HG03095 (cell line): ENCODE measurements at regions not wholly inside any gene's neighbourhood (a gene's known extent, or its start where the extent isn't known, plus 50 kb on each side); places are given as distances from the start of the nearest gene placed in this dataset.
"Not testable (repeated sequence)": the region's sequence is repeated elsewhere in the genome, so short reads cannot be mapped to it uniquely, and the experiment has no call there.

Experiments
- ATAC-seq: cut with Tn5 transposase; IDR thresholded peaks from one replicate; pipeline ENCODE4 v1.9.1; 2021; ENCODE audit warnings: moderate library complexity; ENCODE audit not compliant: unreplicated experiment

DNA sequence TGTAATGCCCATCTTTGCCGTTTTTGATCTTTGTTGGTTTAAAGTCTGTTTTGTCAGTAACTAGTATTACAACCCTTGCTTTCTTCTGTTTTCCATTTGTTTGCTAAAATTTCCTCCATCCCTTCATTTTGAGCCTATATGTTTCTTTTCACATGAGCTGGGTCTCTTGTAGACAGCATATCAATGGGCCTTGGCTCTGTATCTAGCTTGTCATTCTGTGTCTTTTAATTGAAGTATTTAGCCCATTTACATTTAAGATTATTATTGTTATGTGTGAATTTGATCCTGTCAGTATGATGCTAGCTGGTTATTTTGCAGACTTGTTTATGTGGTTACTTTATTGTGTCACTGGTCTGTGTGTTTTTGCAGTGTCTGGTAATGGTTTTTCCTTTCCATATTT is 913.2 kb downstream of the TRHDE start:
- no peak for ATAC-seq

DNA sequence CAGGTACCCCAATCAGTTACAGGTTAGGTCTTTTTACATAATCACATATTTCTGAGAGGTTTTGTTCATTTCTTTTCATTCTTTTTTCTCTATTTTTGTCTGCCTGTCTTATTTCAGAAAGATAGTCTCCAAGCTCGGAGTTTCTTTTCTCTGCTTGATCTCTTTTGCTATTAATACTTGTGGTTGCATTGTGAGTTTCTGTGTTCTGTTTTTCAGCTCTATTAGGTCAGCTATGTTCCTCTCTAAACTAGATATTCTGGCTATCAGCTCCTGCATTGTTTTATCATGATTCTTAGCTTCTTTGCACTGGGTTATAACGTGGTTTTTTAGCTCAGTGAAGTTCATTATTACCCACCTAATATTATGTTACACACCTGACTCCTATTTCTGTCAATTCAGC is 914.1 kb downstream of the TRHDE start:
- no peak for ATAC-seq

DNA sequence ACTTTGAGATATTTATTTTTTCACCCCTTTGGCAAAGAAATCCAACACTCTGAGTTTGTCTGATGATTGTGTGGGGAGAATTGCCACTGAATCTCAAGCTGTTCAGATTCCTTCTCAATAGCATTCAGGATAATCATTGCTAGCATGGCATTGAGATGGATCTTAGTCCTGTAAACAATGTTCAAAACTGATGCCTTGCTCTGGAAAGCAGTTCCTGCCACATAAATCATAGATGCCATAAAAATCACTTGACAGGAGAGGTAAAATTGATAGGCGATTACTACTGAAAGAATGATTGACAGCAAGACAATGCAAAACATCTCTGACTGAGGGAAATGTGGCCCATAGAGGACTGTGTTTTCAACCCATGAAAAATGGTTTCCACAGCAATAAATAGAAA is 915.6 kb downstream of the TRHDE start:
- no peak for ATAC-seq

DNA sequence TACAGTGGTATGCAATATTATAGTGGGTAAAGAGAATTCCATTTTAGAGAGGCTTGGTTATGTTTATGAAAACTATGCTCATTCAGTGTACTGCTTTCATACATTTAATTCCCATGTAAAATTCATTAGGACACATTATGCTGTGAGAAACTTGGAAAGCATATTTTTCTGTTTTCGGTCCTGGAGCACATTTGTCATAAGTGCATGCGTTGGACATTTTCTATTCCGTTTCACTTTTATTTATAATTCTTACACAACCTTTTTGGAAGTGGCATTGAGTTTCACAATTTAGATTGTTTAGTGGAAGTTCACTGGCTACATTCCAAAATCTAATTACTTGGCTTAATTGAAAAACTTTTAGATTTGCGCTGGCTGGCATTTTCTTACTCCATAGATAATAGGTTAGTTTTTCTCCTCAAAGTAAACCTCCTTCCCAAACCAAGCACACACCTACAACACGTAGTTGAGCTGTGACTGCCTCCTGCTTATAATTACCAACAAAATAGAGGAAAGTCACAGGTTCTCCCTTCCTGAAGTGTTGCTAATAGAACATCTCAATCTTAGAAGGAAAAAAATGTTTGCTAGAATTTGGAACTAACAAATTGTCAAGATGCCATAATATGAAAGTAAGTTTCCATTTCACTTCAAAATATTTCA is 938.5 kb downstream of the TRHDE start:
- ATAC-seq, result no peak

DNA sequence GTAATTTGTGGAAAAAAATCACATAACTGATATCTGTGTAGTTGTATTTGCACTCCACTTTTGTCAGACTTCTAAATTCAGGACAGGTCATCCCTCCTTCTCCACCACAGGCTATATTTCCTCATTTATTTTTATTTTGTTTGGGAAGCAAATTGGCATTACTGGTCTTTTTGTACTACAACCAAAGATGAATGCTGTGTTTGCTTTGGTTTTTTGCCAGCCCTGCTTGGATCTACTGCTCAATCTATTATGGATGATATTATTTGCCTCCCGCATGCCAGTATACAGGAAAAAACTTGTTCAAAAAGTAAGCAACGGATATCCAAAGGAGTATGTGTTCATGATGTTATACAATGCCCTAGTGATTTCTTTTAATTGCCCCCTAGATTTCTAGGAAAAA is 948.8 kb downstream of the TRHDE start:
- no peak for ATAC-seq

DNA sequence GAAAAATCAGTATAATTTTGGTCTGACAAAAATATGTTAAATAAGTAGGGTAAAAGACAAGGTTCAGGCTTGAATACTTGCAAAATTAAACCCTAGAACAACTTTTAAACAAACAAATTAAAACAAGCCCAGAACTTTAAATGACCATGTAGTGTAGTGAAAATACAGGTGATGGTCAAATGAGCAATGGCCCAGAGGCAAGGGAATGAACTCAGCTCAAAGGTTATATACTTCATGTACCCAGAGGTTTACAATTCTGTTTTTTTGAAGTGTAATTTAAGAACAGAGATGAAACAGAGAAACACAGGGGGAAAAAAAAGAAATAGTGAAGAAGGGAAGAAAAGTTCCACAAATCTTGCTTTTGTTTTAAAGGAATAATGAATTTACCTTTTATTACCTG is 949.2 kb downstream of the TRHDE start:
- ATAC-seq, result no peak

DNA sequence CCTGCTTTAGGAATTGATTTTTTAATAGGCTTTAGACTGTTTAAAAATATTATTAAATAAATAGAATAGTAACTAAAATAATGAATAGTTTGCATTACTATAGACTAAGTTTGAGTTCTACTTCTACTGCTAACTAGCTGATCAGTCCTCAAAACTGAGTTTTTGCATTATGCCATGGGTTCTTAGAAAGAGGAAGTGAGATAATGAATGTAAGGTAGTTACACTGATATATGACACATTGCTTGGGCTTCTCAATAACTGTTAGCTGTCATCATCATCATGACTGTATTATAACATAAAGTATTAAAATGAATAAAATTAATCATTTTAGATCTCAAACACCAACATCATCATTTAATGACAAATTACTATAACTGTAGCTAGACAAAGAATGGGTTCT is 949.7 kb downstream of the TRHDE start:
- ATAC-seq, result no peak

DNA sequence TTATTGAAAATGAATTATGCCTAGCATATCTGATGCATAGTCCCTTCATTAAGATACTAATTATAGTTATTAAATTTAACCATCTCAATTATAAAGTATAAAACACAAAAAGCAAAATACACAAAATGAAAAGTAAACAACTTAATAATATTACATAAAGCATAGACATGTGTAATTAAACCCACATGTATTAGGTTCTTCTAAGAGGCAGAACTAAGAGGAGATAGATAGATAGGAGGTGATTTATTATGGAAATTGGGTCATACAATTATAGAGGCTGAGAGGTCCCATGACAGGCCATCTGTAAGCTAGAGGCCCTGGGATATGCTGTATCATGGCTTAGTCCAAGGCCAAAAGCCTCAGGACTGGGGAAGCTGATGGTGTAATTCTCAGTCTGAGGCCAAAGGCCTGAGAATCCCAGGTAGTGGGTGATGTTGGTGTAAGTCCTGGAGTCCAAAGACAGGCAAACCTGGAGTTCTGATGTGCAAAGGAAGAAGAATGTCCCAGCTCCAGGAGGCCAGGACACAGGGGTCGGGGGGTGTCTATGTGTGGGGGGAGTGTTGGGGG is 953.3 kb downstream of the TRHDE start:
- no peak for ATAC-seq

DNA sequence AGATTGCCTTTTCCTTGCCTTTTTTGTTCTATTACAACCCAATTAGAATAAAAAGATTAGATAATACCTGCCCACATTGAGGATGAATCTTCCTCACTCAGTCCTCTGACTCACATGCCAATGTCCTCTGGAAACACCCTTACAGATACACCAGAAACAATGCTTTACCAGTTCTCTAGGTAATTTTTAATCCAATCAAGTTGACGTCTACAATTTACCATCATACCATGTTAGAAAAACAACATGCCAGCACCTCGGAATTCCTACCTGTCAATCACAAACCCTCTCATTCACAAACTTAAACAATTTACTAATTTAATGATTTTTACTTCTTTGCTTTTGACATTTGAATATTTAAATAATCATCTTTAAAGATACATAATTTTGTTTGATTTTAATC is 953.8 kb downstream of the TRHDE start:
- no peak for ATAC-seq

DNA sequence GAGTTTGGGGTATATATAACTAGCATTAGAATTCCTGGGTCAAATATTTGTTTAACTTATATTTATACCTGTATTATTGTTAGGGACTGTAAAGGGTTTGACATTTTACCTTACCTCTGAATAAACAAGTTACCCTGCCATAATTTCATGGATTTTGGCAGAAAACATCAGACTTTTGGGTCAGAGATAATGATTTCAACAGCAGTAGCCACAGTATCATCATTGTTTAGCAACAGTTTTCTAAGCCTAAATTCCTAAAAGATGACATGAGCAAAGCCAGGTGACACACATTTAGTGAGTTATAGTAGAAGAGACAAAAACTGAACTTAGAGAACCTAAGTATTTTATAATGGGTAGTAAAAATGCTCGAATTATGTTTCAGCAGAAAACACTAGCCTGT is 954.4 kb downstream of the TRHDE start:
- no peak for ATAC-seq

DNA sequence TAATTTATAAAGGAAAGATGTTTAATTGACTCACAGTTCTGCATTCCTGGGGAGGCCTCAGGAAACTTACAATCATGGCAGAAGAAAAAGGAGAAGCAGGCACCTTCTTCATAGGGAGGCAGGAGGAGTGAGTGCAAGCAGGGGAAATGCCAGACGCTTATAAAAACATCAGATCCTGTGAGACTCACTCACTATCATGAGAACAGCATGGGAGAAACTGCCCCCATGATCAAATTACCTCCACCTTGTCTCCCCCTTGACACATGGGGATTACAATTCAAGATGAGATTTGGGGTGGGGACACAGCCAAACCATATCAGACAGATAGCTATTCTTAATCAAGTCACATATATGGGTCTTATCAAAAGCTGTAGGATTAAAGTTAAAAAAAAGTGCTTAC is 956.7 kb downstream of the TRHDE start:
- ATAC-seq, result not testable (repeated sequence)

DNA sequence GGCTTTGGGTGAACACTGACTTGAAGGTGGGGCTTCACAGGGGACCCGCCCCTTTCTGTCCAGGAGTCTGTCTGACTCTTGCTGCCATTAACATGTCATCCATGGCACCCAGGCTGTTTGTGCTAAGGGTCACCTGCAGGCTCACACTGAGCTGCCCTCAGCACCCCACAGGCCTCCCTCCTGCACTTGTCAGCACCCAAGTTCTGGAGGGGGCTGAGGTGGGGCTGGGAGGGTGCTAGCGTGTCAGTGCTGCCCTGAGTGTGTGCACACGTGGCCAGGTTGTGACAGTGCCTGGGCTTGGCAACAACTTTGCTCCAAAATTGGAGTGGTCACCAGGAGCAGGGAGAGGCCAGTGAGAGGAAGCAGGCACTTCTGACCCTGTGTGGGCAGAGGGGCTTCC is 963.2 kb downstream of the TRHDE start:
- ATAC-seq, result no peak

DNA sequence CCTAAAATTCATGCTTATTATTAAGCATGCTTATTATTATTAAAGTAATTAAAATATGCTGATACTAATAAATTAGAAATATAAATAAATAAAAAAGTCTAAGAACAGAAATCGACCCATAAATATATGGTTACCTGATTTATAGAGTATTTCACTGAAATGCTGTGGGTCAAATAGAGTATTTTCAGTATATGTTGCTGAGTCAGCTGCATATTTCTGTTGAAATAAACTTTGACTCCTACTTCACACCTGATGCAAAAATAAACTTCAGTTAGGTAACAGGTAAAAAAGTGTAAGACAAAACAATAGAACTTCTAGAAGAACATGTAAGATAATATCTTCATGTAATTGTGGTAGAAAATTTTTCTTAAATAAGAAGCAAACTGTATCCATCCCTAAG is 967.9 kb downstream of the TRHDE start:
- ATAC-seq, result no peak

DNA sequence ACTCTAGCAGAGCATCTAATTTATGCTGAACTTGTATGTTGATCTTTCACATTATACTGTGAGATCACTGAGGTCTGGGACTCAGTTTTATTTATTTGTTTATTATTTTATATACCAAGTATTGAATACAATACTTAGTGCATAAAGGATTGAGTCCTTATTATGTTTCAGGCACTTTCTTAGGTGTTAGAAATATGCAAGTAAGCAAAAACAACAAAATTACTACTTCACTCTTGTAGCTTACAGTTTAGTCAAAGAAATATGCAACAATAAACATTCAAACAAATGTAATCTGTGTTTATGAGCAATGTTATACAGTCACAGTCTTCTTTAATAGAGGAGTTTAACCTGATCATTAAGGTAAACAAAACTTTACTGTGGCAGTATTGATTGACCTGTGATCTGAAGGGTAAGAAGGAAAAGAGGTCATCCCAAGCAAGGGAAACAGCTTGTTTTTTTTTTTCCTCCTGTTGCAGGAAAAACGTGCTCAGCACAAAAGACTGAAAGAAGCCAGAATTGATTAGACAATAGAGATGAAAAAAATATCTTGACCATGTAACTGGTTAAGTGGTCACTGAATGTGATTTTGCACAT is 990.7 kb downstream of the TRHDE start:
- no peak for ATAC-seq

DNA sequence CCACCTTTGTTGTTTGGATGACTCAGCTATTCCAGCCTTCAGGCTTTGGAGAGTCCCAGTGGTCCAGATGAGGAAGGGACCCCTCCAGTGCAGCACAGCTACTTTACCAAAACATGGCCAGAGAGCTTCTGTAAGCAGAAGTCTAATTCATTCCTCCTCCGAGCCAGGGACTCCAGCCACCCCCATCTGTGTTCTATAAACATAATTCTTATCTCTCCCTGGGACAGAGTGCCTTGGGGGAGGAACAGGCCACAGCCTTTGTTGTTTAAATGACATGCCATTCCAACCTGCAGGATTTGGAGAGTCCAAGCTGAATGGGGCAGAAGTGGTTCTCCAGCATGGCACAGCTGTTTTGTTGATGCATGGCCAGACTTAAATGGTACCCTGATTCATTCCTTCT is 994.0 kb downstream of the TRHDE start:
- no peak for ATAC-seq

DNA sequence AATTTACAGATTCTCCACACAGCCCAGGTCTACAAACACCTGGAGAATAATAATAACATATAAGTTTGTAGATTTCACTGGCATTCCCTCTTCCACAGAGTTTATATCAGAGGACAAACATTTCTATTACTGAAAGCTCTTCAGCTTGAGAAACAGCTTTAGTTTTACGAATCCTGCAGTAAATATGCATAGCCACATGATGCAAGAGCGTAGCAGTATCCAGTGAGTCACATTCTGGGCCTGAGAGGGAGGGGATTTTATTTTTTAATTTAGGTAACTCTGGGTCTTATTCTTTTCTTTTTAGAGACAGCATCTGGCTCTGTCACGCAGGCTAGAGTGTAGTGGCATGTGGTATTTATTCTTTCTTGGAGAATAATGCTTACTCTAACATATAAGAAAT is 1002.8 kb downstream of the TRHDE start:
- ATAC-seq, result no peak

DNA sequence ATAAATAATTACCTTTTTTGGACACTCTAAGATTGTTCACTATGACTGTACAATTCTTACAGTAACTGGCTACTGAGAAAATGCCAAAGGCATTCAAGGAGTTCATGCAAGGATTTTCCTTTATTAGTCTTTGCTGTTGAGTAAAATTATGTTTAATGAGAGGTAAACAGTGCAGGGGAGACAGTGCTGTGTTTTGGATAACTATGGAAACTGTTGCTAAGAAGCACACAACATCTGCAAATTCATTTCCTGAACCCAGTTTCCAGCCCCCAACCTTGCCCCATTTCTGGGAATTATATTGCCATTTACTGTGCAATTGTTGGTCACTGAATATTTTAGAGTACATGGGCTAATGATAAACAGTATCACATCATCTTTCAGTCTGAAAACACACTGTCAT is 1005.8 kb downstream of the TRHDE start:
- no peak for ATAC-seq

DNA sequence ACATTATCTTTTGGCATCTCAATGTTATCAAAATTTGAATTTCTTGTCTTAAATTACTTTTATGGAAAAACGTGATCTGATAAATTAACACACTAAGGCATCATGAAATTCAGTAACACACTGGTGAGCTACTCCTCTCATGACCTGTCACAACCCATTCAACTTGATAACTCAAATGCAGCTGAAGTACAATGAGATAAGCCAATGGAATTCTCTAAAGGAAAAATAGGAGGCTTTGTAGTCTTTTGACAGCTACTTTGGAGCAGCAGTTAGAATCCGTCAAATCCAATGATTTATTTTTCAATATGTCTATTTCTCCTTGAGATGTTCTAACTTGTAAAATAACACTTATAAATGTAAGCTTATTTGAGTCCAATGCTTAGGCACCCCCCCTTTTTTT is 1029.4 kb downstream of the TRHDE start:
- no peak for ATAC-seq

DNA sequence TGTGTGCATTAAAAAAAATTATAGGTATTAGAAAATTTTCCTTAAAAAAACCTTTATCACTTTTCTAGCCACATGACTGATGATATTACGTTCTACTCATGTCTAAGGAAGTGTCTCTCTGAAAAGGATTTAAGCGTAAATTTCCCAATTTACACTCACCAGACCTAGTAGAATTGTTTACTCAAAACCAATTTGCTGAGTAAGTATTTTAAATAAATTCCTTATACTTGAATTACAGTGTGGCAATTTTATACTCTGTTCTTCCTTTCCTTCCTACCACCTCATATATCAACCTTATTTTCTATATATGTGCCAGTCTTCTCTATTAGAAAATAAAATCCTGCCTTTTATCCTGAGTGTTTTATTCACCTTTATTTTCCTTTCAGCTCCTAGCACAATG is 1035.1 kb downstream of the TRHDE start:
- no peak for ATAC-seq

DNA sequence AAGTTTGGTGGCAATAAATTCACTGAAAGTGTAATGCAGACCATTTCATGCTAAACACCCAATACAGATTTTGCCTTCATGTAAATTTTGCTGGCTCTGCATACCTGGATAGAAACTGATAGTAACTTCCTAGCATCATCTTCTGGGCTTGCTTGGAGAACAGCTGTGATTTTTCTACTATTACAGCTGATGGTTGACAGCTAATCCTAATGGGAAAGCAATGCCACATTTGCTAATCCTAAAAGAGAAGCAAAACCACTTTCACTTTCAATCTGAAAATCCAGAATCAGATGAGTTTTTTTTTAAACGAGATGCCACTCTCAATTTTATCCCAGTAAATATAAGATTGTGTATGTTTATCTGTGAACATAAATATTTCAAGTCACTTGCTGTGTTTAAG is 1035.9 kb downstream of the TRHDE start:
- no peak for ATAC-seq

DNA sequence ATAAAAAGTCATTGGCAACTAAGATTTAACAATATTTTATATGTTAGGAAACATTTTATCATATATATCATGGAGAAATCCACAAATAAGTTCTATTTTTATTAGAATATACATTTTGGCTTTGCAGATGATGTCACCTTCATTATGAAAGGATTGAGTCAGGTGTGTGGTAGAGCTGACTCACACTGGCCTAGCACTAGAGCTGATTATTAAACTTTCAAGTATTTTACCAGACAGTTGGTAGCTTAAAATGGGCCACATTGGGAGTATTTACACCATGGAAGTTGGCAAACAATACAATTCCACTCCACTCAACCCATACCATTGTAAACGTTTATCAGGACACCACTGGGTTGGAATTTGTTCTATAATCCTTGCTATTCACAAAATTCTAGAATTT is 1036.6 kb downstream of the TRHDE start:
- no peak for ATAC-seq

DNA sequence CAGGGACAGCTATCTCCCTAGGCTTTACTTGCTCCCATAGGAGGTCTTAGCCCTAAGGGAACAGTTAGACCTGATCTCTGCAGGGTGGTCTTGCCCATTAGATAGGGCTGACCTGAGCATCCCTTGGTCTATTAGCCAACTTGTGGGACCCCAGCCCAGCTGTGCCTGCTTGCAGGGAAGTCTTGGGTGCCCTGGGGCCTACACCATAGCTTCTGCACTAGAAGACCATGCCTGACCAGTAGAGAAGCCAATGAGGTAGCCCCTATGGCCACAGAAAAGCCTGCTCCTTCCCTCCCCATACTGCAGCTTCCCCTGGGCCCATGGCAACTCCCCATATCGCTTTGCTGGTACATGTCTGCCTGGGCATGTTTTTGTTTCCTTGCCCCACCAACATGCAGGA is 1049.1 kb downstream of the TRHDE start:
- ATAC-seq, result no peak

DNA sequence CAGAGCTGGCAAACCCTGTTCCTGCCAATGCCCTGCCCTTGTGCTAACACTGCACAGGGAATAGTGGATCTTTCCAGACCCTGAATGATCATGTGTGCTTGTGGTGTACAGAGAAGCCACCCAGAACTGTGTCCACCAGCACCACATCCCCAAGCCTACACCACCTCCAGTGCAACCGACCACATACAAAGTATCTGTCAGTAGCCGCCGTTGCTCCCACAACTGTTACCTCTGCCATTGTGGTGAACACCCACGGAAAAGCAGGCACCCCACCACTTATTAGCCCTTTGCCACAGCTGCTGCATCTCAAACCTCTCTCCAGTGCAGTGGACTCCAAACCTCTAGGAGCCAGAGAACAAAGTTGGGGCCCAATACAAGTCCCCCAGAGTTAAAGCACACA is 1049.6 kb downstream of the TRHDE start:
- ATAC-seq, result no peak
